CD4-positive, alpha-beta T cell (primary cell): ENCODE measurements at regions not wholly inside any gene's neighbourhood (a gene's known extent, or its start where the extent isn't known, plus 50 kb on each side); places are given as distances from the start of the nearest gene placed in this dataset.

Experiments
- ATAC-seq: fragments of 200-7000 bp; cut with Tn5 transposase; one replicate; pipeline ENCODE4 v1.10.0; 2022; ENCODE audit warnings: mild to moderate bottlenecking; ENCODE audit not compliant: poor library complexity
- CTCF ChIA-PET: fragments of 350-600 bp; sonication (Branson Sonifier 250); formaldehyde crosslinking; loops from one replicate; lab custom pipeline; 2021; ENCODE audit warnings: antibody characterized with exemption, inconsistent platforms; lab: Charles Lee
- POLR2A ChIA-PET: fragments of 350-600 bp; sonication (Branson Sonifier 250); formaldehyde crosslinking; loops from one replicate; lab custom pipeline; 2021; ENCODE audit warnings: antibody characterized with exemption, inconsistent platforms; lab: Charles Lee
- DNase-seq, 14 experiments: peaks; one replicate each; pipeline ENCODE4 v3.0.0-alpha.2; 2013 to 2020; ENCODE audit warnings: mixed read lengths in 2 of 14
- H3K27ac ChIP-seq, 2 donors: one replicate each; pipeline versions ENCODE4 v1.5.1 to v1.7.0; 2013; ENCODE audit warnings: low read length in 2 of 2, low read depth in 1 of 2, mild to moderate bottlenecking in 1 of 2
- H3K27me3 ChIP-seq, 2 experiments: 1 replicate in 1 of 2; 2 replicates in 1 of 2; pipeline versions ENCODE4 v1.6.1 to v1.7.0; 2013; ENCODE audit warnings: low read length in 2 of 2, control low read depth in 1 of 2, mild to moderate bottlenecking in 1 of 2, moderate library complexity in 1 of 2; ENCODE audit not compliant: insufficient read depth in 2 of 2, control insufficient read depth in 1 of 2
- H3K36me3 ChIP-seq: one replicate; pipeline ENCODE4 v1.6.1; 2013; ENCODE audit warnings: low read length, control low read depth; ENCODE audit not compliant: insufficient read depth
- H3K4me1 ChIP-seq: one replicate; pipeline ENCODE4 v1.6.1; 2013; ENCODE audit warnings: low read length, control low read depth; ENCODE audit not compliant: insufficient read depth
- H3K4me3 ChIP-seq: one replicate; pipeline ENCODE4 v1.5.1; 2013; ENCODE audit warnings: mild to moderate bottlenecking, low read length, moderate library complexity
- H3K9me3 ChIP-seq, 2 experiments: 1 replicate in 1 of 2; 2 replicates in 1 of 2; pipeline versions ENCODE4 v1.6.1 to v1.7.0; 2013; ENCODE audit warnings: low read length in 2 of 2, mild to moderate bottlenecking in 2 of 2, control low read depth in 1 of 2, moderate library complexity in 1 of 2; ENCODE audit not compliant: control insufficient read depth in 1 of 2, insufficient read depth in 1 of 2
- H3K27ac Mint-ChIP-seq: one replicate; pipeline ENCODE4 v1.8.0; 2020; ENCODE audit warnings: mixed read lengths
- H3K27me3 Mint-ChIP-seq: one replicate; pipeline ENCODE4 v1.8.0; 2021; ENCODE audit warnings: mixed read lengths
- H3K36me3 Mint-ChIP-seq: one replicate; pipeline ENCODE4 v1.8.0; 2021; ENCODE audit warnings: low read depth, mixed read lengths
- H3K4me1 Mint-ChIP-seq: one replicate; pipeline ENCODE4 v1.8.0; 2021; ENCODE audit warnings: low read depth, mixed read lengths
- H3K4me3 Mint-ChIP-seq: one replicate; pipeline ENCODE4 v1.8.0; 2020; ENCODE audit warnings: mild to moderate bottlenecking, mixed read lengths
- H3K9me3 Mint-ChIP-seq: one replicate; pipeline ENCODE4 v1.8.0; 2020; ENCODE audit warnings: mixed read lengths
- intact Hi-C, 2 experiments: fragments of 100-400 bp; cut with DNase I in 1 of 2; cut with micrococcal nuclease in 1 of 2; formaldehyde crosslinking; loops; one replicate each; pipeline versions ENCODE4 v1.15.1 to v1.9.0; 2023 to 2025; cut with DNase I, micrococcal nuclease
- TF ChIP-seq, protein P1 (sequence below): fragments of 200-600 bp; IDR thresholded peaks from one replicate; pipeline ENCODE4 v1.8.0; 2022; ENCODE audit warnings: antibody characterized with exemption, mild to moderate bottlenecking

DNA sequence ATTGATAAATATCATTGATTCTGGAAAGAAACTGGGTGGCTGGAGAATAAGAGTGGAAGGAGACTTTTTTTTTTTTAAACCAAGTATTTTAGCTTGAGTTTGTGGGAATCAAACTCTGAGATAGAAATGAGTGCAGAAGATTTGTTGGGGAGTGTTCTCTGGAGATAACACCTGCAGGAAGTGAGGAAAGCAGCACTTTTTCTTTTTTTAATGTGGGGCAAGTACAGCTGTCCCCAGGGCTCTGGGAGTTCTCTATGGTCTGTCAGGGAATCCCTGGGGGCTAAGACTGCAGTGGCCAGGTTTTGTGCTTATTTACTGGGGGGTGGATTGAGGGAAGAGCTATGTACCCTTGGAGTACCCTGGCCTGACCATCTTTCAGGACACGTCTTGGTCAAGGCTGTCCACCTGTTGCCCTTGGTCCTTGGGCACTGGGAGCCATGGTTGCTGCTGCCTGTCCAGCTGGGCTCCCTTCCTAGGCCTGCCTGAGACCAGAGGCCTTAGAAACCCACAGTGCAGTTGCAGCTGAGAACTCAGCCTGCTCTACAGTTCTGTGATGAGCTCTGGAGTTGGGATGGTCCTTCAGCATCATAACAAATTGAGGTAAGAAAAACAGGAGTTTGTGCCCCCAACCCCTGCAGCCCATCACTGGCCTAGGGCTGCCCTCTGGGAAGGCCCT is 85.8 kb downstream of the PHAX start:
- no peaks in the 10 kb centered on the region for H3K9me3 ChIP-seq
- Mint-ChIP-seq H3K27me3 (no peaks in the 10 kb centered on the region), H3K27ac (no peak overlapping the region), H3K9me3 (no peaks in the 10 kb centered on the region), H3K36me3 (no peaks in the 10 kb centered on the region), H3K4me3 (no peak overlapping the region), H3K4me1 (no peaks in the 10 kb centered on the region)
- intact Hi-C loops = no loop called here
- H3K4me1 ChIP-seq = no peaks in the 10 kb centered on the region
- ChIA-PET CTCF (no interaction called here), POLR2A (no interaction called here)
- H3K27me3 ChIP-seq = no peaks in the 10 kb centered on the region
- no peak overlapping the region for H3K4me3 ChIP-seq
- H3K36me3 ChIP-seq = no peaks in the 10 kb centered on the region
- H3K27ac ChIP-seq = no peak overlapping the region
- DNase-seq (no peak), ATAC-seq (no peak)
- TF ChIP-seq, protein P1, sequence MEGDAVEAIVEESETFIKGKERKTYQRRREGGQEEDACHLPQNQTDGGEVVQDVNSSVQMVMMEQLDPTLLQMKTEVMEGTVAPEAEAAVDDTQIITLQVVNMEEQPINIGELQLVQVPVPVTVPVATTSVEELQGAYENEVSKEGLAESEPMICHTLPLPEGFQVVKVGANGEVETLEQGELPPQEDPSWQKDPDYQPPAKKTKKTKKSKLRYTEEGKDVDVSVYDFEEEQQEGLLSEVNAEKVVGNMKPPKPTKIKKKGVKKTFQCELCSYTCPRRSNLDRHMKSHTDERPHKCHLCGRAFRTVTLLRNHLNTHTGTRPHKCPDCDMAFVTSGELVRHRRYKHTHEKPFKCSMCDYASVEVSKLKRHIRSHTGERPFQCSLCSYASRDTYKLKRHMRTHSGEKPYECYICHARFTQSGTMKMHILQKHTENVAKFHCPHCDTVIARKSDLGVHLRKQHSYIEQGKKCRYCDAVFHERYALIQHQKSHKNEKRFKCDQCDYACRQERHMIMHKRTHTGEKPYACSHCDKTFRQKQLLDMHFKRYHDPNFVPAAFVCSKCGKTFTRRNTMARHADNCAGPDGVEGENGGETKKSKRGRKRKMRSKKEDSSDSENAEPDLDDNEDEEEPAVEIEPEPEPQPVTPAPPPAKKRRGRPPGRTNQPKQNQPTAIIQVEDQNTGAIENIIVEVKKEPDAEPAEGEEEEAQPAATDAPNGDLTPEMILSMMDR = no peak

DNA sequence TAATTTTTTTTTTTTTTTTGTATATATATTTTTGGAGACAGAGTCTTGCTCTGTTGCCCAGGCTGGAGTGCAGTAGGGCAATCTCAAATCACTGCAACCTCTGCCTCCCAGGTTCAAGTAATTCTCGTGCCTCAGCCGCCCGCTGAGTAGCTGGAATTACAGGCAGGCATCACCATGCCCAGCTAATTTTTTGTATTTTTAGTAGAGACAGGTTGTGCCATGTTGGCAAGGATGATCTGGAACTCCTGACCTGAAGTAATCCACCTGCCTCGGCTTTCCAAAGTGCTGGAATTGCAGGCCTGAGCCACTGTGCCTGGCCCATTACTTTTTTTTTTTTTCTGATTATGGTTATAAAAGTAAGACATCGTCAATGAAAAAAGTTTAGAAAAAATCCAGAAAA is 84.0 kb upstream of the LMNB1 start:
- TF ChIP-seq, protein P1 = no peak
- Histone ChIP-seq H3K27ac (no peak overlapping the region), H3K4me3 (no peak overlapping the region), H3K36me3 (no peaks in the 10 kb centered on the region), H3K4me1 (no peaks in the 10 kb centered on the region), H3K9me3 (no peaks in the 10 kb centered on the region), H3K27me3 (no peaks in the 10 kb centered on the region)
- H3K27ac Mint-ChIP-seq = no peak overlapping the region
- no peaks in the 10 kb centered on the region for H3K27me3 Mint-ChIP-seq
- no peaks in the 10 kb centered on the region for H3K9me3 Mint-ChIP-seq
- no peaks in the 10 kb centered on the region for H3K36me3 Mint-ChIP-seq
- POLR2A ChIA-PET = interaction anchor here (0.7 kb wide), 1 partner anchor 79 kb away, joined by 3 read pairs; no protein-coding TSS in a partner anchor
- intact Hi-C loops = loop anchor here in 1 of 2 experiments (5.0 kb wide), 1 partner anchor 39 kb away; no protein-coding TSS in a partner anchor
- CTCF ChIA-PET = interaction anchor here (0.7 kb wide), 1 partner anchor 8 kb away, joined by 3 read pairs; no protein-coding TSS in a partner anchor
- no peaks in the 10 kb centered on the region for H3K4me1 Mint-ChIP-seq
- no peak for ATAC-seq
- H3K4me3 Mint-ChIP-seq = no peak overlapping the region
- DNase-seq = no peak

DNA sequence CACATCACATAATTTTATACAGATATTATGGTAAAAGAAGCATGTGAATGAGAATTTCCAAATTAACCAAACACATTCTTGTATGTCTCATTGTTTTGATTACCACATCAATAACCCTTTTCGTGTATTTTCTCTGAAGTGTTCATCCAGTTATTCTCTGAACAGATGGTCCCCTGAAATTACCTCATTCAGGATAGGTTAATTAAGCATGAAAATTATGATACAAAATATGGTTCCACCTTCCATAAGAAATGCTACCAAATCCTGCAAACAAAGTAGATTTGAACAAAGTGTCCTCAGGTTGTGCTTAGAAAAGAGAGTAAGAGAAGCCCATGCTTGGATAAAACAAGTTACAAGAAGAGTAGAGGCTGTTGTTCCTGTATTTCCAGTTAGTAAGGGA is 83.1 kb upstream of the LMNB1 start:
- H3K36me3 Mint-ChIP-seq = no peaks in the 10 kb centered on the region
- intact Hi-C loops = loop anchor here in 1 of 2 experiments (5.0 kb wide), 1 partner anchor 38 kb away; no protein-coding TSS in a partner anchor
- H3K36me3 ChIP-seq = no peaks in the 10 kb centered on the region
- H3K4me1 ChIP-seq = no peaks in the 10 kb centered on the region
- CTCF ChIA-PET = no interaction called here
- POLR2A ChIA-PET = no interaction called here
- H3K27ac Mint-ChIP-seq = no peak overlapping the region
- H3K4me3 Mint-ChIP-seq = no peak overlapping the region
- H3K9me3 ChIP-seq = no peaks in the 10 kb centered on the region
- H3K27me3 Mint-ChIP-seq = no peaks in the 10 kb centered on the region
- TF ChIP-seq, protein P1 = no peak
- no peak overlapping the region for H3K27ac ChIP-seq
- no peak overlapping the region for H3K4me3 ChIP-seq
- DNase-seq (no peak), ATAC-seq (no peak)
- no peaks in the 10 kb centered on the region for H3K4me1 Mint-ChIP-seq
- no peaks in the 10 kb centered on the region for H3K27me3 ChIP-seq
- H3K9me3 Mint-ChIP-seq = no peaks in the 10 kb centered on the region
